Small intestine (tissue), 7 donors: ENCODE measurements at regions not wholly inside any gene's neighbourhood (a gene's known extent, or its start where the extent isn't known, plus 50 kb on each side); places are given as distances from the start of the nearest gene placed in this dataset.
A peak's percentile ranks its signal among the peaks of the same experiment; 100 is the strongest.

Experiments used
- DNase-seq, 2 donors: peaks; one replicate each; pipeline versions ENCODE4 v3.0.0 to v3.0.0-alpha.2; 2013
- FAIRE-seq: peaks from 2 replicates; lab custom pipeline; 2012; peaks lifted over from hg19 to GRCh38; lab: Jason Lieb, UNC
- H3K27ac ChIP-seq, 3 donors: one replicate each; pipeline ENCODE4 v1.5.1; 2013; ENCODE audit warnings: low read length in 2 of 3, mild to moderate bottlenecking in 2 of 3, control low read depth in 1 of 3, inconsistent platforms in 1 of 3, low read depth in 1 of 3, moderate library complexity in 1 of 3
- H3K27me3 ChIP-seq, 3 donors: one replicate each; pipeline ENCODE4 v1.6.1; 2013; ENCODE audit warnings: low read length in 3 of 3, inconsistent platforms in 1 of 3; ENCODE audit not compliant: control insufficient read depth in 3 of 3, insufficient read depth in 3 of 3
- H3K36me3 ChIP-seq, 3 donors: one replicate each; pipeline ENCODE4 v1.6.1; 2013; ENCODE audit warnings: low read length in 3 of 3, inconsistent platforms in 1 of 3, low read depth in 1 of 3, mild to moderate bottlenecking in 1 of 3, moderate library complexity in 1 of 3; ENCODE audit not compliant: control insufficient read depth in 3 of 3, insufficient read depth in 2 of 3
- H3K4me1 ChIP-seq, 3 donors: one replicate each; pipeline ENCODE4 v1.6.1; 2013; ENCODE audit warnings: low read length in 2 of 3, inconsistent platforms in 1 of 3, low read depth in 1 of 3, mild to moderate bottlenecking in 1 of 3, moderate library complexity in 1 of 3; ENCODE audit not compliant: control insufficient read depth in 3 of 3, insufficient read depth in 2 of 3
- H3K4me3 ChIP-seq, 3 donors: one replicate each; pipeline ENCODE4 v1.5.1; 2013; ENCODE audit warnings: low read length in 3 of 3, control low read depth in 1 of 3, inconsistent platforms in 1 of 3, low read depth in 1 of 3, mild to moderate bottlenecking in 1 of 3, moderate library complexity in 1 of 3
- H3K9me3 ChIP-seq, 2 donors: one replicate each; pipeline ENCODE4 v1.6.1; 2013; ENCODE audit warnings: low read depth in 1 of 2, low read length in 1 of 2; ENCODE audit not compliant: control insufficient read depth in 2 of 2, insufficient read depth in 1 of 2
- WGBS, 3 donors: extraction: QIAGEN DNeasy Blood & Tissue Kit; methylation state at CpG; one replicate each; pipeline ENCODE4 v1.1.7; 2013; 5-methylcytosine and 5-hydroxymethylcytosine counted together
- donor health status: healthy with polysubstance abuse.
- donor health status: control.
- donor health status: control.
- donor health status: Bipolar disorder and iron deficiency.
- donor health status: healthy.

- FAIRE-seq (no peak), DNase-seq (no peak)
- no peaks in the 10 kb centered on the region for H3K9me3 ChIP-seq
- 47 to 77% (median 57%) methylated on average over 2 of the region's 2 CpGs for WGBS, 3 donors
- no peak overlapping the region for H3K27ac ChIP-seq
- H3K4me3 ChIP-seq, result no peak overlapping the region
- peaks cover 3 to 32% (median 26%) of the 10 kb centered on the region in 3 donors for H3K4me1 ChIP-seq
- H3K36me3 ChIP-seq, result no peaks in the 10 kb centered on the region
- no peaks in the 10 kb centered on the region for H3K27me3 ChIP-seq
Observed at GRCh38 chr5:124905256-124906130, 159.1 kb upstream of the ZNF608 start.

- 5 to 12% (median 11%) methylated on average over 6 of the region's 6 CpGs for WGBS, 3 donors
- Histone ChIP-seq H3K36me3 (no peaks in the 10 kb centered on the region), H3K4me3 (no peak overlapping the region), H3K27ac (peak overlapping the region in 1 of 3 donors; percentile 77), H3K4me1 (peaks cover 3 to 32% (median 27%) of the 10 kb centered on the region in 3 donors), H3K27me3 (no peaks in the 10 kb centered on the region), H3K9me3 (no peaks in the 10 kb centered on the region)
- FAIRE-seq (no peak), DNase-seq (peak; percentile 67 to 71)
Observed at GRCh38 chr5:124906339-124907097, 160.1 kb upstream of the ZNF608 start.

GRCh38 chr5:124907098-124907644 lies 160.7 kb upstream of the ZNF608 start:
- no peak for FAIRE-seq
- 82 to 85% (median 84%) methylated on average over 12 of the region's 12 CpGs for WGBS, 3 donors
- peak overlapping the region in 1 of 3 donors; percentile 77 for H3K27ac ChIP-seq

GRCh38 chr5:124908581-124909451 lies 162.4 kb upstream of the ZNF608 start:
- WGBS, 3 donors, result 13 to 44% (median 30%) methylated on average over 7 of the region's 7 CpGs
- Histone ChIP-seq H3K27ac (peak overlapping the region in 2 of 3 donors; percentile 45 to 50), H3K4me1 (peaks cover 3 to 28% (median 23%) of the 10 kb centered on the region in 3 donors), H3K27me3 (no peaks in the 10 kb centered on the region), H3K4me3 (no peak overlapping the region), H3K36me3 (no peaks in the 10 kb centered on the region), H3K9me3 (peaks cover 0 to 7% of the 10 kb centered on the region in 2 donors)
- FAIRE-seq, result peak; percentile 93
- DNase-seq, result peak; percentile 82 to 92

More at GRCh38 chr5:124907098-124907644, 160.7 kb upstream of the ZNF608 start:
- no peak for DNase-seq
- Histone ChIP-seq H3K9me3 (no peaks in the 10 kb centered on the region), H3K4me1 (peaks cover 3 to 28% (median 27%) of the 10 kb centered on the region in 3 donors), H3K4me3 (no peak overlapping the region), H3K27me3 (no peaks in the 10 kb centered on the region), H3K36me3 (no peaks in the 10 kb centered on the region)

- peaks cover 3 to 28% (median 23%) of the 10 kb centered on the region in 3 donors for H3K4me1 ChIP-seq
- no peak for FAIRE-seq
- peaks cover 0 to 7% of the 10 kb centered on the region in 2 donors for H3K9me3 ChIP-seq
- peak in 1 of 2 donors; percentile 30 for DNase-seq
- 67 to 78% (median 71%) methylated on average over 5 of the region's 5 CpGs for WGBS, 3 donors
- H3K27me3 ChIP-seq, result no peaks in the 10 kb centered on the region
- H3K4me3 ChIP-seq, result no peak overlapping the region
- H3K36me3 ChIP-seq, result no peaks in the 10 kb centered on the region
- no peak overlapping the region for H3K27ac ChIP-seq
Observed at GRCh38 chr5:124909734-124910133, 163.3 kb upstream of the ZNF608 start.

- no peak overlapping the region for H3K4me3 ChIP-seq
- peaks cover 3 to 28% (median 23%) of the 10 kb centered on the region in 3 donors for H3K4me1 ChIP-seq
- H3K9me3 ChIP-seq, result peaks cover 0 to 7% of the 10 kb centered on the region in 2 donors
- no peaks in the 10 kb centered on the region for H3K27me3 ChIP-seq
- 75 to 86% (median 76%) methylated on average over 3 of the region's 3 CpGs for WGBS, 3 donors
- no peak overlapping the region for H3K27ac ChIP-seq
- FAIRE-seq (no peak), DNase-seq (no peak)
- H3K36me3 ChIP-seq, result no peaks in the 10 kb centered on the region
Observed at GRCh38 chr5:124910354-124911016, 164.0 kb upstream of the ZNF608 start.

- Histone ChIP-seq H3K4me1 (peaks cover 3 to 14% (median 10%) of the 10 kb centered on the region in 3 donors), H3K27me3 (no peaks in the 10 kb centered on the region), H3K27ac (no peak overlapping the region), H3K36me3 (no peaks in the 10 kb centered on the region), H3K9me3 (peaks cover 0 to 7% of the 10 kb centered on the region in 2 donors), H3K4me3 (no peak overlapping the region)
- WGBS, 3 donors, result 91 to 94% (median 93%) methylated on average over 20 of the region's 20 CpGs
- DNase-seq, result no peak
- no peak for FAIRE-seq
Observed at GRCh38 chr5:124912638-124913328, 166.3 kb upstream of the ZNF608 start.
